OCI-LY7 (cell line): ENCODE measurements at regions not wholly inside any gene's neighbourhood (a gene's known extent, or its start where the extent isn't known, plus 50 kb on each side); places are given as distances from the start of the nearest gene placed in this dataset.

ENCODE experiments used
- CTCF ChIP-seq: fragments of 200-600 bp; sonication (generic); conservative IDR thresholded peaks from 2 replicates; pipeline ENCODE4 v1.5.1; 2014; ENCODE audit warnings: mild to moderate bottlenecking, antibody characterized with exemption, low read length, moderate library complexity, mixed read lengths
- EZH2phosphoT487 ChIP-seq: fragments of 200-600 bp; sonication (generic); IDR thresholded peaks from 2 replicates; pipeline ENCODE4 v1.6.1; 2018; ENCODE audit warnings: low read depth, borderline replicate concordance, mild to moderate bottlenecking, mixed run types, antibody characterized with exemption, low read length, moderate library complexity, mixed read lengths

GRCh38 chr2:149664896-149665295, 77.3 kb upstream of the MMADHC start:
- TF ChIP-seq CTCF (no peak), EZH2phosphoT487 (no peak)
